NCI-H2107 treated with DMSO at 0.1 percent for 48 hours (cell line): ENCODE measurements at regions not wholly inside any gene's neighbourhood (a gene's known extent, or its start where the extent isn't known, plus 50 kb on each side); places are given as distances from the start of the nearest gene placed in this dataset.
"Not testable (repeated sequence)": the region's sequence is repeated elsewhere in the genome, so short reads cannot be mapped to it uniquely, and the experiment has no call there.

Source experiments
- DNase-seq: peaks from one replicate; lab custom pipeline; 2025; ENCODE audit not compliant: unreplicated experiment; lab: John Stamatoyannopoulos, UW

DNA sequence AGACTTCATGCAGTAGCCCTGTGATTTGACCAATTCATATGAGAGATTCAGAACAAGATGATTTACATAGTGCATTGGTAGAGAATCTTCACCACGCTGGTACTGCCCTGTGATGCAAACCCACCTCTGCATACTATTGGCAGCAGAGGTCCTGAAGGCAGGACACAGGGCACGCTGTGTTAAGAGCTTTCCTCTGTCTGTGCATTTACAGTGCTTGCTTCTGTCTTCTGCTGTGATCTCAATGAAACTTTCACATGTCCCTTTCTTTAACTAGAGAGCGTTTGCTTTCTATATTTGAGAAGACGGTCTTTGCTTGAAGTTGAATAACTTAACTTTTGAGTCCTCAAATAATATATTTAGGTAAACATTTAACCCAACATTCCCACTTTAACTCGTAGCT is 219.0 kb upstream of the SPRY2 start:
- no peak for DNase-seq

GRCh38 chr13:80558074-80558473 is 217.1 kb upstream of the SPRY2 start:
- DNase-seq = no peak

GRCh38 chr13:80555796-80556678 is 215.1 kb upstream of the SPRY2 start:
- DNase-seq = no peak

DNA sequence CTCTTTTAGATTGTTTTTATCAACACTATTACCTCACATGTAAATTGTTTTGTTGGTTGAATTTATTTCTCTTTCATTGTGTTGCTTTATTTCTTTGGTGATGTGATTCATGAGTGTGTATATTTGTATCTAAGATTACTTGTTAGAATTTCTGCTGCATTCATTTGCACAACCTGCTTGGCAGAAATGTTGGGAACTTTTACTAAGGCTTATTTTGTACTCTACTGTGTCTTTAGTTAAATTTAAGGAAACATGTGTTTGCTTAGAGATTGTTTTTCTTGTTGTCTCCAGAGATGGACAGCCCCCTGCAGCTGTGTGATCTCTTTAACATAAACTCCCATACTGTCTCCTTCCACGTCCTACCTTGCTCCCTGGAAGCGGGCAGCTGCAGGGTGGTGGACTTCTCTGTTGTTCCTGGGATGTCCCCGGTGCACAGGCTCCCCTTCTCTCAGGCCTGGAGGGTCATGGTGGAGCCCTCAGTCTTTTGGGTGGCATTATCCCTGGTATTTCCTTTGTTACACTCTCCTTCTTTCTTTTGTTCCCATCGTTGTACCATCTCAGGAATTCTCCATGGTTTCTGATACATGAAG is 212.0 kb upstream of the SPRY2 start:
- DNase-seq = no peak

- no peak for DNase-seq
Observed at GRCh38 chr13:80551650-80552497, 210.9 kb upstream of the SPRY2 start.

- no peak for DNase-seq
Observed at GRCh38 chr13:80550971-80551441, 210.1 kb upstream of the SPRY2 start.

DNA sequence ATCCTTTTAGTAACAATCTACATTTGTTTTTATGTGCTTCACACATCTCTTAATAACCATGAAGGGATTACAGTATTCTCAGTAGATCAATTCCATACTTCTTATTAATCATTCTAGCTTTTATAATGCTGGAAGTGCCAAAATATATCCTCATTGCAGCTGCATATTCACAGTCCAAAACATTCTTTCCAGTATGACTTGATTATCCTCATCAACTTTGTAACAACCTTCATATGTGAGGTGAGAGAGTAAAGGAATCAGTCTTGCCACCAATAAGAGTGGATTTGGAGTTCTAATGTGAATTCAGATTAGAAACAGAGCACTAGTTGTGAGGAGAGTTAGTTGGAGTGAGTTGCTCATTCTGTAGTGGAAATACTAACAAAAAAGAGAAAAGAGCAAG is 208.0 kb upstream of the SPRY2 start:
- DNase-seq = no peak

DNA sequence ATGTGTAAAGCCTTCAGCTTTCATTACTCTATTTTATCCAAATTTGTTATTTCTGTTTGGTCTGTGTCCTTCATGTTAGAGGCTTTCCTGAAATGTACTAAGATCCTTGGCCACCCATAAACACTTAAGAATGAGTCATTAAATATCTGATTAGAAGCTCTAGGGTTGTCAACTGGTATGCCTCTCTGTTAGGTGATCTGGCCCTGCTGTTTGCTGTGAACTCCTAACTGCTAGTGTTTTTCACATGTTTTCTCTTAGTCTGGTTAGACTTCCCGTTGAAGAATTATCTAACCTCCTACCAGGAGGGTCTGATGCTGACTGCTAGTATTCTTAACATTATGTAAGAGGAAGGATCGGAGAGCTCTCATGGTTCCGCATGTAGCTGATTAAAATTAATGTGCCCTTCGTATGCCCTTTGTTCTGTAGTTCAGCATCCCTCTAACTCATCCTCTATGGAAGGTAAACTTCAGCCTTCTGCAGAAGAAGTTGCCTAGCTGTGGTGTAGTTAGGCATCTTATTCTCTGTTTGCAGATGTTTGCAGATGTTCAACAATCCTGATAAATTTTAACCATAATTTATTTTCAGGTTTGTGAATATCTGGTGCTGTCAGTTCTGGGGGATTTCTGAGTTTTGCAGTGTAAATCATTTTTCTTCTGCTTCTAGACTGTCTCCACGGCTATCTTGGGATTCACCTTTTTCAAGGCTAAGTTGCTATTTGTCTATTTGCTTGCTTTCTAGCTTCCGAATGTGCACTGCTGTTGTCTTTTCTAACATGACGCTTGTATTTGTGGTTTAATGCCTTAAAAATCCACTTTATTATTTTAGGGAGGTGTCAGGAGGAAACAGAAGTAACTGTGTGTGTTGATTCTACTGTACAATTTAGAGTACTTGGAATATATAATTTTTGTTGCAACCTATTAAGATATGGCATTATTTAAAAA is 207.2 kb upstream of the SPRY2 start:
- no peak for DNase-seq

- DNase-seq = no peak
Observed at GRCh38 chr13:80547341-80547740, 206.4 kb upstream of the SPRY2 start.

DNA sequence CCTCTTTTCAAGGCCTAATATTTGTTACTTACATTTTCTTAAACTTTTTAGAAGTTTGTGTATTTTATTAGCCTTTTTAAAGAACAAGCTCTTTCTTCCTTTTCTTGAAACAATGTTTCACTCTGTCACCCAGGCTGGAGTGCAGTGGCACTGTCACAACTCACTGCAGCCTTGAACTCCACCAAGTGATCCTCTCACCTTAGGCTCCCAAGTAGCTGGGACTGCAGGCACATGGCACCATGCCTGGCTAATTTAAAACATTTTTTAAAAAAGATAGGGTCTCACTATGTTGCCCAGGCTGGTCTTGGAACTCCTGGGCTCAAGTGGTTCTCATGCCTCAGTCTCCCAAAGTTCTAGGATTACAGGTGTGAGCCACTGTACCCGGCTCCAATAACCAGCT is 192.2 kb upstream of the SPRY2 start:
- DNase-seq = no peak

- no peak for DNase-seq
Observed at GRCh38 chr13:80530902-80531301, 190.0 kb upstream of the SPRY2 start.

GRCh38 chr13:80530191-80530590 is 189.3 kb upstream of the SPRY2 start:
- DNase-seq = no peak

DNA sequence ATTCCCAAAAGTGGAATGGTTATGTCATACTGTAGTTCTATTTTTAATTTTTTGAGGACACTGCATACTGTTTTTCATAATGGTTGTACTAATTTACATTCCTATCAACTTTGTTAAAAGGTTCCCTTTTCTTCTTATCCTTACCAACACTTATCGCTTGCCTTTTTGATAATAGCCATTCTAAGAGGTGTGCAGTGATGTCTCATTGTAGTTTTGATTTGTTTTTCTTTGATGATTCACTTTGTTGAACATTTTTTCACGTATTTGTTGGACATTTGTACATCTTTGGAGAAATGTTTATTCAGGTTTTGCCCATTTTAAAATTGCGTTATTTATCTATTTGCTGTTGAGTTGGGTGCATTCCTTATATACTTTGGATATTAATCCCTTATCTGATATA is 188.8 kb upstream of the SPRY2 start:
- no peak for DNase-seq

DNA sequence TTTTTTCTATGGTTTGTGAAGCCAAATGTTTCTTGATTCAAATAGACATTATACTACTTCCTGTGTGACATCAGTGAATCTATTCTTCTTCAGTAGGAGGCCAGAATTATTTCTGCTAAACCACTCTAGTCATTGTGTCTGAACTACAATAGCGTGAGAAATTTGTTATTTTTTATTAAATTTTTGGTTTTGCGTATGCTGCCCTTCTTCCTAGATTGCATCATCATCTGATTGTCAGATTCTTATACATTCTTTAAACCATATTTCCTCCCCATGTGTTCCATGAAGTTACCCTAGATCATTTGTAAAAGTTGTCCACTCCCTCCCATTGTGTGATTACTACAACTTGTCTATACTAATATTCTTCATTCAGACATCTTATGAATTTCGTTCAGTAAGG is 187.8 kb upstream of the SPRY2 start:
- no peak for DNase-seq

GRCh38 chr13:80527400-80527799 is 186.5 kb upstream of the SPRY2 start:
- no peak for DNase-seq

DNA sequence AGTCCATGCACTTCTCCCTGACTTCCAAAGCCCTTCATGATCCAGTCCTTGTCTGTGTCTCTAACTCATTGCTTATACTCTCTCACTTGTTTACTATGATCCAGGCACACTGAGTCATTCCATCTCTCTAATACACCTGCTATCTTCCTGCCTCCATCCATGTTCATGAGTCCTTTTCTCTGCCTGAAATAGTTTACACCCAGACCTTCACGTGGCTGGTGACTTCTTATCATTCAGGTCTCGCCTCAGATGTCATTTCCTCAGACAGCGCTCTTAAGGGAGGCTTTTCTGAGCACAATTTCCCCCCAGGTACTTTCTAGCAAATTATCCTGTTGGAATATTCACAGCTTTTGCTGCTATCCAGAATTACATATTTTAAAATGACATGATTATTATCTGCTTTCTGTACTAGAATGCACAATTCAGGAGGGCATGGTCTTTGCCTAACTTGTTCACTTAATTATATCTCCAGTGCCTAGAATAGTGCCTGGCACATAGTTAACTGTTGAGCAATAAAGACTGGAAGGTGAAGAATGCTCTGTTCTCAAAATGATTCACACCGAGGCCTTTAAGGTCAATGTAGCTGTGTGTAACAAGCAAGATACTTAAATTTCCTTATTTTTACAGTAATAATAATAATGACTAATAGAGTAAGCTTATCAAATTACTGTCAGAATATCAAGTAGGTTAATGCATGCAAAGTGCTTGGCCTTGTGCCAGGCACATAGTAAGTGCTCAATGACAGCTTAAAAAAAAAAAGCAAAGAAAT is 183.7 kb upstream of the SPRY2 start:
- no peak for DNase-seq

DNA sequence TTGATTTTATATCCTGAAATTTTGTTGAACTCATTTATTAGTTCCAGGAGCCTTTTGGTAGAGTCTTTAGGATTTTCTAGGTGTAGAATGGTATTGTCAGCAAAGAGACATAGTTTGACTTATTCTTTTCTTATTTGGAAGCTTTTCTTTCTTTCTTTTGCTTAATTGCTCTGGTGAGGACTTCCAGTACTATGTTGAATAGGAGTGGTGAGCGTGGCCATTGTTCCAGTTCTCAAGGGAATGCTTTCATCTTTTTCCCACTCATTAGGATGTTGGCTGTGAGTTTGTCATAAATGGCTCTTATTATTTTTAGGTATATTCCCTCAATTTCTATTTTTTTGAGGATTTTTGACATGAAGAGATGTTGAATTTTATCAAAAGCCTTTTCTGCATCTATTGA is 182.2 kb upstream of the SPRY2 start:
- DNase-seq = no peak

- DNase-seq = not testable (repeated sequence)
Observed at GRCh38 chr13:80522463-80522862, 181.5 kb upstream of the SPRY2 start.

DNA sequence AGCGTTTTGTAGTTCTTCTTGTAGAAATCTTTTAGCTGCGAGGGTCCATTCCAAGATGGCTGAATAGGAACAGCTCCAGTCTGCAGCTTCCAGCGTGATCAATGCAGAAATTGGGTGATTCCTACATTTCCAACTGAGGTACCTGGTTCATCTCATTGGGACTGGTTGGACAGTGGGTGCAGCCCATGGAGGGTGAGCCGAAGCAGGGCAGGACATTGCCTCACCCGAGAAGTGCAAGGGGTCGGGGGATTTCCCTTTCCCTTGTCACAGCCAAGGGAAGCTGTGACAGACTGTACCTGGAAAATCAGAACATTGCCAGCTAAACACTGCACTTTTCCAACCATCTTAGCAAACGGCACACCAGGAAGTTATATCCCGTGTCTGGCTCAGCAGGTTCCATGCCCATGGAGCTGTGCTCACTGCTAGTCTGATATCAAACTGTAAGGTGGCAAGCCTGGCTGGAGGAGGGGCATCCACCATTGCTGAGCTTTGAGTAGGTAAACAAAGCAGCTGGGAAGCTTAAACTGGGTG is 176.0 kb upstream of the SPRY2 start:
- no peak for DNase-seq

- no peak for DNase-seq
Observed at GRCh38 chr13:80515296-80515695, 174.4 kb upstream of the SPRY2 start.
